Body of pancreas (tissue), 4 donors: ENCODE measurements at regions not wholly inside any gene's neighbourhood (a gene's known extent, or its start where the extent isn't known, plus 50 kb on each side); places are given as distances from the start of the nearest gene placed in this dataset.

Experiments used
- ATAC-seq: fragments of 150-250 bp; one replicate; pipeline ENCODE4 v1.9.1; 2016
- DNase-seq, 4 donors: peaks; one replicate each; pipeline ENCODE4 v3.0.0-alpha.2; 2019
- H3K27ac ChIP-seq, 4 donors: fragments of 200-600 bp; sonication (generic); 1 replicate in 3 of 4; 2 replicates in 1 of 4; pipeline versions ENCODE4 v1.5.1 to v1.6.1; 2016 to 2019; ENCODE audit warnings: mild to moderate bottlenecking in 1 of 4, mixed read lengths in 1 of 4, moderate library complexity in 1 of 4
- H3K27me3 ChIP-seq, 2 donors: fragments of 200-600 bp; sonication (generic); one replicate each; pipeline ENCODE4 v1.6.0; 2016; ENCODE audit warnings: mild to moderate bottlenecking in 1 of 2
- H3K36me3 ChIP-seq, 2 donors: fragments of 200-600 bp; sonication (generic); replicated peaks in 1 of 2; 2 replicates each; pipeline ENCODE4 v1.5.1; 2016; ENCODE audit warnings: low read depth in 2 of 2; ENCODE audit not compliant: insufficient read depth in 1 of 2
- H3K4me1 ChIP-seq: fragments of 200-600 bp; sonication (generic); one replicate; pipeline ENCODE4 v1.6.0; 2016
- H3K4me3 ChIP-seq, 2 donors: fragments of 200-600 bp; sonication (generic); 1 replicate in 1 of 2; 2 replicates in 1 of 2; pipeline ENCODE4 v1.5.1; 2016 to 2019
- H3K9me3 ChIP-seq, 3 donors: fragments of 200-600 bp; sonication (generic); 1 replicate in 2 of 3; 2 replicates in 1 of 3; pipeline ENCODE4 v1.5.1; 2016
- CTCF ChIP-seq, 7 experiments: fragments of 450-650 bp in 4 of 7; fragments of 200-600 bp in 3 of 7; sonication (generic) in 3 of 7; IDR thresholded peaks; one replicate each; pipeline ENCODE4 v1.5.1; 2016 to 2019; ENCODE audit warnings: antibody characterized with exemption in 7 of 7
- POLR2A ChIP-seq, 3 donors: fragments of 450-650 bp; IDR thresholded peaks; one replicate each; pipeline ENCODE4 v1.6.1; 2016; ENCODE audit warnings: antibody characterized with exemption in 3 of 3, mild to moderate bottlenecking in 2 of 3
- WGBS, 2 donors: methylation state at CpG; one replicate each; pipeline ENCODE4 v1.1.5; 2017; 5-methylcytosine and 5-hydroxymethylcytosine counted together
- intact Hi-C: fragments of 100-400 bp; cut with DNase I; formaldehyde crosslinking; loops from one replicate; pipeline ENCODE4 v1.15.1; 2023

GRCh38 chr11:115005663-115006062 lies 327.3 kb downstream of the NXPE2 start:
- Histone ChIP-seq H3K4me3 (no peak overlapping the region), H3K27me3 (no peaks in the 10 kb centered on the region), H3K9me3 (no peaks in the 10 kb centered on the region), H3K27ac (no peak overlapping the region), H3K4me1 (no peaks in the 10 kb centered on the region), H3K36me3 (no peaks in the 10 kb centered on the region)
- DNase-seq (no peak), ATAC-seq (no peak)
- TF ChIP-seq POLR2A (IDR thresholded peaks at IDR 0.05), result no peak
- TF ChIP-seq CTCF (IDR thresholded peaks at IDR 0.05), result no peak
- intact Hi-C loops, result no loop called here
- 69 to 75% methylated on average over 2 of the region's 2 CpGs for WGBS, 2 donors

- WGBS, 2 donors, result 38 to 44% methylated on average over 2 of the region's 2 CpGs
- intact Hi-C loops, result no loop called here
- Histone ChIP-seq H3K36me3 (no peaks in the 10 kb centered on the region), H3K27ac (no peak overlapping the region), H3K27me3 (no peaks in the 10 kb centered on the region), H3K4me3 (no peak overlapping the region), H3K4me1 (no peaks in the 10 kb centered on the region), H3K9me3 (no peaks in the 10 kb centered on the region)
- ATAC-seq (no peak), DNase-seq (no peak)
- TF ChIP-seq POLR2A (IDR thresholded peaks at IDR 0.05), result no peak
- TF ChIP-seq CTCF (IDR thresholded peaks at IDR 0.05), result no peak
These were observed 329.5 kb downstream of the NXPE2 start for GRCh38 chr11:115007851-115008250.

GRCh38 chr11:115008799-115009198 lies 330.5 kb downstream of the NXPE2 start:
- Histone ChIP-seq H3K9me3 (no peaks in the 10 kb centered on the region), H3K36me3 (no peaks in the 10 kb centered on the region), H3K27me3 (no peaks in the 10 kb centered on the region), H3K27ac (no peak overlapping the region), H3K4me1 (no peaks in the 10 kb centered on the region), H3K4me3 (no peak overlapping the region)
- DNase-seq (no peak), ATAC-seq (no peak)
- 44 to 61% methylated on average over 6 of the region's 6 CpGs for WGBS, 2 donors
- intact Hi-C loops, result no loop called here
- TF ChIP-seq POLR2A (IDR thresholded peaks at IDR 0.05) (no peak), CTCF (IDR thresholded peaks at IDR 0.05) (no peak)

- intact Hi-C loops, result no loop called here
- DNase-seq (no peak), ATAC-seq (no peak)
- Histone ChIP-seq H3K9me3 (no peaks in the 10 kb centered on the region), H3K4me3 (no peak overlapping the region), H3K27ac (no peak overlapping the region), H3K36me3 (no peaks in the 10 kb centered on the region), H3K4me1 (no peaks in the 10 kb centered on the region), H3K27me3 (no peaks in the 10 kb centered on the region)
- TF ChIP-seq POLR2A (IDR thresholded peaks at IDR 0.05) (no peak), CTCF (IDR thresholded peaks at IDR 0.05) (no peak)
These were observed 339.2 kb downstream of the NXPE2 start for GRCh38 chr11:115017529-115017928.

GRCh38 chr11:115030166-115030565 lies 351.8 kb downstream of the NXPE2 start:
- H3K9me3 ChIP-seq, result no peaks in the 10 kb centered on the region
- no peak overlapping the region for H3K4me3 ChIP-seq
- no peaks in the 10 kb centered on the region for H3K27me3 ChIP-seq
- TF ChIP-seq POLR2A (IDR thresholded peaks at IDR 0.05) (no peak), CTCF (IDR thresholded peaks at IDR 0.05) (no peak)
- no peaks in the 10 kb centered on the region for H3K36me3 ChIP-seq
- intact Hi-C loops, result no loop called here
- no peaks in the 10 kb centered on the region for H3K4me1 ChIP-seq
- H3K27ac ChIP-seq, result no peak overlapping the region
- ATAC-seq (no peak), DNase-seq (no peak)
